ENCODE measurements at regions not wholly inside any gene's neighbourhood (a gene's known extent, or its start where the extent isn't known, plus 50 kb on each side); places are given as distances from the start of the nearest gene placed in this dataset.

DNA sequence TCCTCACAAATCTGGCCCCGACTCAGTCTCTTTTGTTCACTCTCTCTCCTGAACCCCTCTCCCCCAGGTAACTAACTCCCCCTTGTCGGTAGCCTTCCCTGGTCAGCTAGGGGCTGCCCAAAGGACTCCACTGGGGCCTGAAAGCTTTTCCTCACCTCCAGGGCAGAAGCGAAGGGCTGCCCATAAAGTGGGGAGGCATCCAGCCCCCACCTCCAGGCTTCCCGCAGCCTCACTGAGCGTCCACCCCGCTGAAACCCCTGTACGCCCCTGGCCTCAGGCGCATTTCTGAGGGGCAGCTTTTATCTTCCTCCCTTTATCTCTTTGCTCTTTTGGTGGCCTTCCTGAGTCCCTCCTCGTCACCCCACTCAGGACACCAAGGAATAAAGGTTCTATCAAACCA lies 249.3 kb downstream of the CYP26B1 start (continued):
- no peak for TF ChIP-seq FOXM1 (IDR thresholded peaks at IDR 0.05; ENCODE audit: low read depth)
- no peak for TF ChIP-seq TCF12 (IDR thresholded peaks at IDR 0.05)
- TF ChIP-seq RCOR1 (IDR thresholded peaks at IDR 0.05; ENCODE audit: low read length), result no peak
- TF ChIP-seq FOSL2 (IDR thresholded peaks at IDR 0.05; ENCODE audit: borderline replicate concordance, low read depth), result no peak
- TF ChIP-seq, protein P1, sequence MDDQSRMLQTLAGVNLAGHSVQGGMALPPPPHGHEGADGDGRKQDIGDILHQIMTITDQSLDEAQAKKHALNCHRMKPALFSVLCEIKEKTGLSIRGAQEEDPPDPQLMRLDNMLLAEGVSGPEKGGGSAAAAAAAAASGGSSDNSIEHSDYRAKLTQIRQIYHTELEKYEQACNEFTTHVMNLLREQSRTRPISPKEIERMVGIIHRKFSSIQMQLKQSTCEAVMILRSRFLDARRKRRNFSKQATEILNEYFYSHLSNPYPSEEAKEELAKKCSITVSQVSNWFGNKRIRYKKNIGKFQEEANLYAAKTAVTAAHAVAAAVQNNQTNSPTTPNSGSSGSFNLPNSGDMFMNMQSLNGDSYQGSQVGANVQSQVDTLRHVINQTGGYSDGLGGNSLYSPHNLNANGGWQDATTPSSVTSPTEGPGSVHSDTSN (IDR thresholded peaks at IDR 0.05), result no peak

DNA sequence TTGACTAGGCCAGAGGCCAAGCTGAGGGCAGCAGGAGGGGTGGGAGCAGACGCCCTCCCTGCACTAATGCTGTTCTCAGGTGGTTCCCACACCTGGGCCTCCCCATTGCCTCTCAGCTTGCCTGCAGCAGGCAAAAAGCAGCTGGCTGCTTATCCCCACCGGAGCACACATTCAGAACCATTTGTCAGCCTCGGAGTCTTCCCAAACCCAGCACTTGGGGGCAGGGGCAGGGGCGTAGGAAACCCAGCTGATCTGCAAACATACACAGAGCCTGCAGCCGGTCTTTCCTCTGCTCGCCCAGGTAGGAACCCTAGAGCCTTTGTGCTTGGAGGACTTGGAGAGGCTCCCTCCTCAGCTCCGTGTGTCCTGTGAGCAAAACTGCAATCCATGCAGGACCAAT lies 249.8 kb downstream of the CYP26B1 start:
- DNase-seq, result no peak
- Histone ChIP-seq H2AFZ (ENCODE audit: low read depth) (no peak overlapping the region), H3K9me2 (no peaks in the 10 kb centered on the region), H3K9ac (no peak overlapping the region), H3K36me3 (replicated peaks in 1 of 2; ENCODE audit: control insufficient read depth in 1 of 2, insufficient read depth in 2 of 2, low read length in 1 of 2) (no peaks in the 10 kb centered on the region), H3K9me3 (no peaks in the 10 kb centered on the region), H3K4me2 (no peak overlapping the region), H4K20me1 (ENCODE audit: insufficient read depth) (no peaks in the 10 kb centered on the region), H3K4me1 (ENCODE audit: control insufficient read depth in 1 of 2, insufficient read depth in 2 of 2, low read depth in 1 of 2, low read length in 1 of 2) (peaks cover 0 to 7% of the 10 kb centered on the region in 2 experiments; a peak in 1 of 4 replicates), H3K27me3 (ENCODE audit: insufficient read depth) (no peaks in the 10 kb centered on the region), H3K27ac (ENCODE audit: low read depth in 2 of 2, low read length in 1 of 2) (no peak overlapping the region), H3F3A (replicated peaks; ENCODE audit: insufficient read depth) (no peaks in the 10 kb centered on the region), H3K79me2 (ENCODE audit: insufficient read depth) (no peaks in the 10 kb centered on the region), H3K4me3 (ENCODE audit: low read depth in 2 of 2, low read length in 1 of 2) (no peak overlapping the region)
- ChIA-PET CTCF (interaction anchor here (0.7 to 3.6 kb wide), 4 partner anchors 12 to 253 kb away, joined by 3 to 16 read pairs (median 3); no protein-coding TSS in a partner anchor), POLR2A (no interaction called here)
- TF ChIP-seq NRF1 (IDR thresholded peaks at IDR 0.05; ENCODE audit: low read depth, low read length), result no peak
- TF ChIP-seq NFIC (IDR thresholded peaks at IDR 0.05; ENCODE audit: borderline replicate concordance), result no peak
- TF ChIP-seq MXI1 (IDR thresholded peaks at IDR 0.05; ENCODE audit: low read depth, low read length), result no peak
- TF ChIP-seq, protein P2, sequence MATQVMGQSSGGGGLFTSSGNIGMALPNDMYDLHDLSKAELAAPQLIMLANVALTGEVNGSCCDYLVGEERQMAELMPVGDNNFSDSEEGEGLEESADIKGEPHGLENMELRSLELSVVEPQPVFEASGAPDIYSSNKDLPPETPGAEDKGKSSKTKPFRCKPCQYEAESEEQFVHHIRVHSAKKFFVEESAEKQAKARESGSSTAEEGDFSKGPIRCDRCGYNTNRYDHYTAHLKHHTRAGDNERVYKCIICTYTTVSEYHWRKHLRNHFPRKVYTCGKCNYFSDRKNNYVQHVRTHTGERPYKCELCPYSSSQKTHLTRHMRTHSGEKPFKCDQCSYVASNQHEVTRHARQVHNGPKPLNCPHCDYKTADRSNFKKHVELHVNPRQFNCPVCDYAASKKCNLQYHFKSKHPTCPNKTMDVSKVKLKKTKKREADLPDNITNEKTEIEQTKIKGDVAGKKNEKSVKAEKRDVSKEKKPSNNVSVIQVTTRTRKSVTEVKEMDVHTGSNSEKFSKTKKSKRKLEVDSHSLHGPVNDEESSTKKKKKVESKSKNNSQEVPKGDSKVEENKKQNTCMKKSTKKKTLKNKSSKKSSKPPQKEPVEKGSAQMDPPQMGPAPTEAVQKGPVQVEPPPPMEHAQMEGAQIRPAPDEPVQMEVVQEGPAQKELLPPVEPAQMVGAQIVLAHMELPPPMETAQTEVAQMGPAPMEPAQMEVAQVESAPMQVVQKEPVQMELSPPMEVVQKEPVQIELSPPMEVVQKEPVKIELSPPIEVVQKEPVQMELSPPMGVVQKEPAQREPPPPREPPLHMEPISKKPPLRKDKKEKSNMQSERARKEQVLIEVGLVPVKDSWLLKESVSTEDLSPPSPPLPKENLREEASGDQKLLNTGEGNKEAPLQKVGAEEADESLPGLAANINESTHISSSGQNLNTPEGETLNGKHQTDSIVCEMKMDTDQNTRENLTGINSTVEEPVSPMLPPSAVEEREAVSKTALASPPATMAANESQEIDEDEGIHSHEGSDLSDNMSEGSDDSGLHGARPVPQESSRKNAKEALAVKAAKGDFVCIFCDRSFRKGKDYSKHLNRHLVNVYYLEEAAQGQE (IDR thresholded peaks at IDR 0.05; ENCODE audit: low read depth, low read length), result no peak
- 53% methylated on average over 6 of the region's 7 CpGs for WGBS (ENCODE audit: low lambda C conversion rate)

DNA sequence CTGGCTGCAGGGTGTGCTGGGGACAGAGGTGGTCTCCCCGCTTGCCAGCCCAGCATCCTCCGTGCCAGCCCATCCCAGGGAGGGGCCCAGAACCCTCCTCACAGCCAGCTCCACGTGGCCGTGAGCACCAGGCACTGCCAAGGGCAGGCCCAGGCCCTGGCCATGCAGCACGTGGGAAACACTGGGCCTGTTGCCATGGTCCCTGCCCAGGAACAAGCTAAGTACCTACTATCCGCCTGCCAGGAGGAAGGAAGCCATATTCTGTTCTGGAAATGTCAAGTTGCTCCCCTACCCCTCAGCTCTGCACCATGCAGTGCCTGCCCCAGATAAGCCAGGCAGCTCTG lies 250.6 kb downstream of the CYP26B1 start:
- H3K4me3 ChIP-seq (ENCODE audit: low read depth in 2 of 2, low read length in 1 of 2), result no peak overlapping the region
- no peaks in the 10 kb centered on the region for H3K27me3 ChIP-seq (ENCODE audit: insufficient read depth)

More for the DNA sequence above, 250.6 kb downstream of the CYP26B1 start:
- WGBS (ENCODE audit: low lambda C conversion rate), result 19% methylated on average over 3 of the region's 6 CpGs
- no peak for DNase-seq
- TF ChIP-seq, protein P3, sequence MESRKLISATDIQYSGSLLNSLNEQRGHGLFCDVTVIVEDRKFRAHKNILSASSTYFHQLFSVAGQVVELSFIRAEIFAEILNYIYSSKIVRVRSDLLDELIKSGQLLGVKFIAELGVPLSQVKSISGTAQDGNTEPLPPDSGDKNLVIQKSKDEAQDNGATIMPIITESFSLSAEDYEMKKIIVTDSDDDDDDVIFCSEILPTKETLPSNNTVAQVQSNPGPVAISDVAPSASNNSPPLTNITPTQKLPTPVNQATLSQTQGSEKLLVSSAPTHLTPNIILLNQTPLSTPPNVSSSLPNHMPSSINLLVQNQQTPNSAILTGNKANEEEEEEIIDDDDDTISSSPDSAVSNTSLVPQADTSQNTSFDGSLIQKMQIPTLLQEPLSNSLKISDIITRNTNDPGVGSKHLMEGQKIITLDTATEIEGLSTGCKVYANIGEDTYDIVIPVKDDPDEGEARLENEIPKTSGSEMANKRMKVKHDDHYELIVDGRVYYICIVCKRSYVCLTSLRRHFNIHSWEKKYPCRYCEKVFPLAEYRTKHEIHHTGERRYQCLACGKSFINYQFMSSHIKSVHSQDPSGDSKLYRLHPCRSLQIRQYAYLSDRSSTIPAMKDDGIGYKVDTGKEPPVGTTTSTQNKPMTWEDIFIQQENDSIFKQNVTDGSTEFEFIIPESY (IDR thresholded peaks at IDR 0.05; ENCODE audit: borderline replicate concordance, low read depth), result no peak
- TF ChIP-seq, protein P4, sequence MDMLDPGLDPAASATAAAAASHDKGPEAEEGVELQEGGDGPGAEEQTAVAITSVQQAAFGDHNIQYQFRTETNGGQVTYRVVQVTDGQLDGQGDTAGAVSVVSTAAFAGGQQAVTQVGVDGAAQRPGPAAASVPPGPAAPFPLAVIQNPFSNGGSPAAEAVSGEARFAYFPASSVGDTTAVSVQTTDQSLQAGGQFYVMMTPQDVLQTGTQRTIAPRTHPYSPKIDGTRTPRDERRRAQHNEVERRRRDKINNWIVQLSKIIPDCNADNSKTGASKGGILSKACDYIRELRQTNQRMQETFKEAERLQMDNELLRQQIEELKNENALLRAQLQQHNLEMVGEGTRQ (IDR thresholded peaks at IDR 0.05; ENCODE audit: borderline replicate concordance, low read depth, low read length), result no peak
- no peak for TF ChIP-seq POLR2AphosphoS5 (IDR thresholded peaks at IDR 0.05; ENCODE audit: low read depth, low read length)
- TF ChIP-seq TCF12 (IDR thresholded peaks at IDR 0.05), result no peak
- no peak for TF ChIP-seq RAD21 (IDR thresholded peaks at IDR 0.05; ENCODE audit: low read length)
- no peak for TF ChIP-seq MXI1 (IDR thresholded peaks at IDR 0.05; ENCODE audit: low read depth, low read length)
- TF ChIP-seq, protein P5, sequence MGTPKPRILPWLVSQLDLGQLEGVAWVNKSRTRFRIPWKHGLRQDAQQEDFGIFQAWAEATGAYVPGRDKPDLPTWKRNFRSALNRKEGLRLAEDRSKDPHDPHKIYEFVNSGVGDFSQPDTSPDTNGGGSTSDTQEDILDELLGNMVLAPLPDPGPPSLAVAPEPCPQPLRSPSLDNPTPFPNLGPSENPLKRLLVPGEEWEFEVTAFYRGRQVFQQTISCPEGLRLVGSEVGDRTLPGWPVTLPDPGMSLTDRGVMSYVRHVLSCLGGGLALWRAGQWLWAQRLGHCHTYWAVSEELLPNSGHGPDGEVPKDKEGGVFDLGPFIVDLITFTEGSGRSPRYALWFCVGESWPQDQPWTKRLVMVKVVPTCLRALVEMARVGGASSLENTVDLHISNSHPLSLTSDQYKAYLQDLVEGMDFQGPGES (IDR thresholded peaks at IDR 0.05; ENCODE audit: low read depth, low read length), result no peak
- TF ChIP-seq ELF1 (IDR thresholded peaks at IDR 0.05), result no peak
- Histone ChIP-seq H3K9me2 (no peaks in the 10 kb centered on the region), H3K9me3 (no peaks in the 10 kb centered on the region), H3K36me3 (replicated peaks in 1 of 2; ENCODE audit: control insufficient read depth in 1 of 2, insufficient read depth in 2 of 2, low read length in 1 of 2) (no peaks in the 10 kb centered on the region), H4K20me1 (ENCODE audit: insufficient read depth) (no peaks in the 10 kb centered on the region), H3K4me1 (ENCODE audit: control insufficient read depth in 1 of 2, insufficient read depth in 2 of 2, low read depth in 1 of 2, low read length in 1 of 2) (peaks cover 0 to 7% of the 10 kb centered on the region in 2 experiments; a peak in 1 of 4 replicates), H2AFZ (ENCODE audit: low read depth) (no peak overlapping the region), H3F3A (replicated peaks; ENCODE audit: insufficient read depth) (no peaks in the 10 kb centered on the region), H3K27ac (ENCODE audit: low read depth in 2 of 2, low read length in 1 of 2) (no peak overlapping the region), H3K9ac (no peak overlapping the region), H3K79me2 (ENCODE audit: insufficient read depth) (no peaks in the 10 kb centered on the region), H3K4me2 (no peak overlapping the region)
- CTCF ChIA-PET, result interaction anchor here (1.1 to 3.6 kb wide), 4 partner anchors 16 to 253 kb away, joined by 3 to 16 read pairs (median 4); no protein-coding TSS in a partner anchor
- POLR2A ChIA-PET, result no interaction called here

All from SK-N-SH (cell line).